Stimulated activated naive B cell treated with anti-CD40 and anti-IgM and Interleukin-4, amounts not matched to agents 10 μg/mL and 1 μg/mL and 100 μg/mL, for 72 hours (primary cell): ENCODE measurements at regions not wholly inside any gene's neighbourhood (a gene's known extent, or its start where the extent isn't known, plus 50 kb on each side); places are given as distances from the start of the nearest gene placed in this dataset.
"Not testable (repeated sequence)": the region's sequence is repeated elsewhere in the genome, so short reads cannot be mapped to it uniquely, and the experiment has no call there.

Experiments
- ATAC-seq, 2 donors: fragments of 150-1000 bp; cut with Tn5 transposase; replicated peaks; 2 replicates each; pipeline ENCODE4 v1.10.0; 2021; ENCODE audit warnings: moderate library complexity in 1 of 2
- DNase-seq: peaks from one replicate; pipeline ENCODE4 v3.0.0; 2021
- H3K27ac Mint-ChIP-seq: one replicate; pipeline ENCODE4 v1.8.0; 2022; ENCODE audit warnings: mild to moderate bottlenecking, mixed read lengths
- H3K27me3 Mint-ChIP-seq, 2 donors: one replicate each; pipeline ENCODE4 v1.8.0; 2022; ENCODE audit warnings: mixed read lengths in 2 of 2
- H3K36me3 Mint-ChIP-seq, 2 donors: one replicate each; pipeline ENCODE4 v1.8.0; 2022; ENCODE audit warnings: mixed read lengths in 2 of 2, mild to moderate bottlenecking in 1 of 2
- H3K4me1 Mint-ChIP-seq, 2 donors: one replicate each; pipeline ENCODE4 v1.8.0; 2022; ENCODE audit warnings: mixed read lengths in 2 of 2, mild to moderate bottlenecking in 1 of 2
- H3K4me3 Mint-ChIP-seq, 2 donors: one replicate each; pipeline ENCODE4 v1.8.0; 2022; ENCODE audit warnings: mild to moderate bottlenecking in 2 of 2, mixed read lengths in 2 of 2, moderate library complexity in 1 of 2
- H3K9me3 Mint-ChIP-seq, 2 donors: one replicate each; pipeline ENCODE4 v1.8.0; 2022; ENCODE audit warnings: mixed read lengths in 2 of 2, mild to moderate bottlenecking in 1 of 2

DNA sequence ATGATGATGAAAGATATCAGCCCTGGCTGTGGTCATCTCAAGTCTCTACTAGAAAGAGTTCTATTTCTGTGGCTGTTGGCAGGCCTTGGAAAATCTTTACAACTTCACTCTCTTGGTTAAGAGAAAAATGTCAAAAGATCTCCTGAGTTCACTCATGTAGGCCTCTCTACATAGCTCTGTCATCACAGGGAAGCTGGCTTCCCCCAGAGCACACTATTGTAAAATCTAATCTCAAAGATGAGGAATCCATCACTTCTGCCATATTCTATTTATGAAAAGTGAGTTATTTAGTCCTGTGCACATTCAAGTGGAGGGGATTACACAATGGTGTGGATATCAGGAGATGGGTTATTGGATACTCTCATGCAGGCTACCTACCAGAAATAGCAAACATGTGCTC lies 388.4 kb upstream of the HS3ST1 start:
- Mint-ChIP-seq H3K36me3 (no peaks in the 10 kb centered on the region), H3K27ac (no peak overlapping the region), H3K27me3 (no peaks in the 10 kb centered on the region), H3K4me1 (no peaks in the 10 kb centered on the region), H3K9me3 (no peaks in the 10 kb centered on the region), H3K4me3 (no peak overlapping the region)
- ATAC-seq: no peak
- no peak for DNase-seq

GRCh38 chr4:11814758-11815157 lies 386.1 kb upstream of the HS3ST1 start:
- Mint-ChIP-seq H3K27ac (no peak overlapping the region), H3K4me3 (no peak overlapping the region), H3K36me3 (no peaks in the 10 kb centered on the region), H3K9me3 (no peaks in the 10 kb centered on the region), H3K27me3 (no peaks in the 10 kb centered on the region), H3K4me1 (no peaks in the 10 kb centered on the region)
- no peak for DNase-seq
- no peak for ATAC-seq

DNA sequence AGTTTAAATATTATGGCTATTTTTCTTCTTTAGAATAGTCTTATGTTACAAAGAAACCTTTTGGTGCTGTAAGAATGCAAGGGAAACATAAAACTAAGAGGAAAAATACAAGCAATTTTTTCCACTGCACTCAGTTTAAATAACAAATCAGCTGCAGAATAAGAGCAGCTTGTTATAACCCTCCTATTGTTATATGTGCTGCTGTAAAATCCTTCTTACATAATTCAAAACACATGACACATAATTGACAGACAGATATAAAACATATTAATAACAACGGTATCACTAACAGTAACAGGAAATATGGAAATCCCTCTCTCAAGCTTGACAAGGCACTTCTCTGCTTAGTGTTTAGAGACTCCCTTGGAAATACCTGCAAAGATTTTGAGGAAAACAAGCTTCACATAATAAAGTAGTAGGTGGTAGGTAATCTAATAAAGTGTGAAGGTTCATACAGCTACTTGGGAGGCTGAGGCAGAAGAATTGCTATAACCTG lies 385.3 kb upstream of the HS3ST1 start:
- H3K9me3 Mint-ChIP-seq: no peaks in the 10 kb centered on the region
- H3K36me3 Mint-ChIP-seq: no peaks in the 10 kb centered on the region
- H3K4me3 Mint-ChIP-seq: no peak overlapping the region
- H3K4me1 Mint-ChIP-seq: no peaks in the 10 kb centered on the region
- ATAC-seq (no peak), DNase-seq (no peak)
- H3K27me3 Mint-ChIP-seq: no peaks in the 10 kb centered on the region
- H3K27ac Mint-ChIP-seq: no peak overlapping the region

- not testable (repeated sequence) for H3K4me3 Mint-ChIP-seq, H3K27me3 Mint-ChIP-seq, H3K9me3 Mint-ChIP-seq, H3K4me1 Mint-ChIP-seq, H3K36me3 Mint-ChIP-seq, H3K27ac Mint-ChIP-seq, ATAC-seq, DNase-seq
Observed at GRCh38 chr4:11811521-11811920, 382.8 kb upstream of the HS3ST1 start.

GRCh38 chr4:11805842-11806241 lies 377.1 kb upstream of the HS3ST1 start:
- H3K9me3 Mint-ChIP-seq: no peaks in the 10 kb centered on the region
- ATAC-seq (peak; percentile 74 to 77), DNase-seq (no peak)
- no peak overlapping the region for H3K27ac Mint-ChIP-seq
- H3K27me3 Mint-ChIP-seq: peaks cover 3 to 4% of the 10 kb centered on the region in 2 donors
- H3K4me1 Mint-ChIP-seq: no peaks in the 10 kb centered on the region
- no peaks in the 10 kb centered on the region for H3K36me3 Mint-ChIP-seq
- no peak overlapping the region for H3K4me3 Mint-ChIP-seq

GRCh38 chr4:11801466-11802446 lies 373.1 kb upstream of the HS3ST1 start:
- Mint-ChIP-seq H3K9me3 (no peaks in the 10 kb centered on the region), H3K27me3 (peaks cover 3 to 4% of the 10 kb centered on the region in 2 donors), H3K36me3 (no peaks in the 10 kb centered on the region), H3K4me1 (no peaks in the 10 kb centered on the region), H3K27ac (no peak overlapping the region), H3K4me3 (no peak overlapping the region)
- no peak for DNase-seq
- no peak for ATAC-seq

- peaks cover 3 to 4% of the 10 kb centered on the region in 2 donors for H3K27me3 Mint-ChIP-seq
- ATAC-seq (no peak), DNase-seq (no peak)
- H3K4me3 Mint-ChIP-seq: no peak overlapping the region
- no peak overlapping the region for H3K27ac Mint-ChIP-seq
- no peaks in the 10 kb centered on the region for H3K9me3 Mint-ChIP-seq
- H3K4me1 Mint-ChIP-seq: no peaks in the 10 kb centered on the region
- no peaks in the 10 kb centered on the region for H3K36me3 Mint-ChIP-seq
Observed at GRCh38 chr4:11799196-11799595, 370.5 kb upstream of the HS3ST1 start.

- no peak for ATAC-seq
- H3K4me3 Mint-ChIP-seq: no peak overlapping the region
- peaks cover 3 to 4% of the 10 kb centered on the region in 2 donors for H3K9me3 Mint-ChIP-seq
- no peaks in the 10 kb centered on the region for H3K36me3 Mint-ChIP-seq
- DNase-seq: no peak
- peaks cover 0 to 4% of the 10 kb centered on the region in 2 donors for H3K27me3 Mint-ChIP-seq
- H3K27ac Mint-ChIP-seq: no peak overlapping the region
- no peaks in the 10 kb centered on the region for H3K4me1 Mint-ChIP-seq
Observed at GRCh38 chr4:11791797-11792196, 363.1 kb upstream of the HS3ST1 start.

- Mint-ChIP-seq H3K9me3 (peaks cover 3 to 4% of the 10 kb centered on the region in 2 donors), H3K4me1 (no peaks in the 10 kb centered on the region), H3K27me3 (peaks cover 0 to 4% of the 10 kb centered on the region in 2 donors), H3K36me3 (no peaks in the 10 kb centered on the region), H3K27ac (no peak overlapping the region), H3K4me3 (no peak overlapping the region)
- ATAC-seq (no peak), DNase-seq (no peak)
Observed at GRCh38 chr4:11790230-11790629, 361.5 kb upstream of the HS3ST1 start.

- DNase-seq: no peak
- H3K27me3 Mint-ChIP-seq: peaks cover 5% of the 10 kb centered on the region in 2 donors
- no peaks in the 10 kb centered on the region for H3K4me1 Mint-ChIP-seq
- no peak for ATAC-seq
- H3K36me3 Mint-ChIP-seq: no peaks in the 10 kb centered on the region
- H3K27ac Mint-ChIP-seq: no peak overlapping the region
- H3K4me3 Mint-ChIP-seq: no peak overlapping the region
- H3K9me3 Mint-ChIP-seq: no peaks in the 10 kb centered on the region
Observed at GRCh38 chr4:11783588-11783987, 354.9 kb upstream of the HS3ST1 start.

- Mint-ChIP-seq H3K4me1 (no peaks in the 10 kb centered on the region), H3K9me3 (no peaks in the 10 kb centered on the region), H3K27ac (no peak overlapping the region), H3K4me3 (no peak overlapping the region), H3K27me3 (peaks cover 5 to 8% of the 10 kb centered on the region in 2 donors), H3K36me3 (no peaks in the 10 kb centered on the region)
- ATAC-seq (no peak), DNase-seq (no peak)
Observed at GRCh38 chr4:11782859-11783258, 354.2 kb upstream of the HS3ST1 start.

GRCh38 chr4:11777447-11777846 lies 348.8 kb upstream of the HS3ST1 start:
- Mint-ChIP-seq H3K4me3 (no peak overlapping the region), H3K27ac (no peak overlapping the region), H3K27me3 (peaks cover 10 to 12% of the 10 kb centered on the region in 2 donors), H3K9me3 (no peaks in the 10 kb centered on the region), H3K4me1 (no peaks in the 10 kb centered on the region), H3K36me3 (no peaks in the 10 kb centered on the region)
- DNase-seq (no peak), ATAC-seq (no peak)

DNA sequence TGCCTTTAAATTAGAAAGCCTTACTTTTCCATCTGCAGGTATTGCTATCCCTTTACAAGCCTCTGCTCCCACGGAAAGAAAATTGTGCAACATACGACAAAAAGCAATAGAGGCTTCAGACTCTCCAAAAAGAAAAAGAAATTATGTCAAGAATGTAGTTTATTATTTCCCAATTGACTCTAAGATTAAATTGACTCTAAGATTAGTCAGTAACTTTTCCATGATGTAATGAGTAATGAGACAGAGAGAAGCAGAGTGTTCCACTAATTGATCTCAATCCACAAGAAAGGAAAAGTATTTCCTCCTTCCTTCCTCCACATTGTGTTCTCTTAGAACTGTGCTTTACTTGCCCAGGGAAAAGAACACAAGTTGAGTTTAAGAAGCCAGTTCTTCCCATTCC lies 345.7 kb upstream of the HS3ST1 start:
- H3K9me3 Mint-ChIP-seq: no peaks in the 10 kb centered on the region
- H3K36me3 Mint-ChIP-seq: no peaks in the 10 kb centered on the region
- H3K27ac Mint-ChIP-seq: no peak overlapping the region
- ATAC-seq: no peak
- DNase-seq: no peak
- H3K4me1 Mint-ChIP-seq: no peaks in the 10 kb centered on the region
- H3K4me3 Mint-ChIP-seq: no peak overlapping the region
- peaks cover 5 to 14% of the 10 kb centered on the region in 2 donors for H3K27me3 Mint-ChIP-seq

DNA sequence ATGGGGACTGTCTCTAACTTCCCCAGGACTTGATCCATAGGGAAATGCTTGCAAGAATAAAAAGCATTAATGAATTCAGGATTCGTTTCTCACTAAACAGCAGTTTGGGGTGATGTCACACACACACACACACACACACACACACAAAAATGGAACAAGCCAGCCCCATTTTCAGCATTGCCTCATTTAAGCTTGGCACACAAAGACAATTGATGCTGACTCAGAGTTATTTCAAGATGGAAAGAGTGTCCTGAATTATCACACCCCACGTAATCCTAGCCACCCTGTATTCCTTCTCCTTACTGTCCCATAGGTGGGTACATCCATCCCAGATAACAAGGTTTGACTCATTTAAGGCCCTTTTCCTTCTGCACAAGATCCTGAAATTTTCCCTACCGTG lies 345.1 kb upstream of the HS3ST1 start:
- no peak overlapping the region for H3K4me3 Mint-ChIP-seq
- peaks cover 5 to 14% of the 10 kb centered on the region in 2 donors for H3K27me3 Mint-ChIP-seq
- no peaks in the 10 kb centered on the region for H3K4me1 Mint-ChIP-seq
- H3K27ac Mint-ChIP-seq: no peak overlapping the region
- DNase-seq (no peak), ATAC-seq (no peak)
- no peaks in the 10 kb centered on the region for H3K9me3 Mint-ChIP-seq
- no peaks in the 10 kb centered on the region for H3K36me3 Mint-ChIP-seq

DNA sequence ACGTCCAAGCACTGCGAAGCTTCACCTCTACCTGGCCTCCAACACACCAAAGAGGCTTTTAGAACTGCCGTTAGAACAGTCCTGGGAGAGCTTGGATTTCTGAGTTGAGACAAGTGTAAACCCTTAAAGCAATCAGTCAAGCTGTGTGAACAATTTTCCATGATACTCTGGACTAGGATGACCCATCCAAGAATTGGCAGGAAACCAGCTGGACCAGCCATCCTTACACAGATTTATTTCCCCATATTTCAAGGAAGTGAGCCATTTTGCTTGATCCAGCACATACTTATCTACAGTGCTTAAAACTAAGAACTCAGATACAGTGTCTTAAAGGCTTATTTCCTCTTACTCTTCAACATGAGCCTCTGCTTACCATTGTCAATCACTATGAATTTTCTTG lies 340.7 kb upstream of the HS3ST1 start:
- ATAC-seq (no peak), DNase-seq (no peak)
- Mint-ChIP-seq H3K9me3 (no peaks in the 10 kb centered on the region), H3K27ac (no peak overlapping the region), H3K36me3 (no peaks in the 10 kb centered on the region), H3K4me3 (no peak overlapping the region), H3K4me1 (no peaks in the 10 kb centered on the region), H3K27me3 (peaks cover 0 to 11% of the 10 kb centered on the region in 2 donors)
